ENCODE measurements at regions not wholly inside any gene's neighbourhood (a gene's known extent, or its start where the extent isn't known, plus 50 kb on each side); places are given as distances from the start of the nearest gene placed in this dataset.

DNA sequence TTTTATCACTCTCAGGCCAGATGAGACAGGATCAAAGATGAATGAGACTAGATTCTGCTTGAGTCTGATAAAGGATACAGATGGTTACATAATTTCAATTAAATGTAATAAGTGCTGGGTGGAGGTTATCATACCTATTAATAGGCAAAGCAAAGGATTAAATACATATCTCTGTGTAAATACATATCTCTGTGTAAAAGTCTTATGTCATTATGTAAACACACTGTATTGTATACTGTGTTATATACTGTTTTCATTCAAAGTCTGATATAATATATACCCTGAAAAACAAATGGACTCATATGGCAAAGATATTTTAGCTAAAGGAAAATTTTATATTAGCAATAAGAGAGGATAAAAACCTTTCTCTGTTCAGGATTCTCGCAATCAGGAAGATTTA is 605.8 kb upstream of the PTGER4 start:
- TF ChIP-seq, protein P1, sequence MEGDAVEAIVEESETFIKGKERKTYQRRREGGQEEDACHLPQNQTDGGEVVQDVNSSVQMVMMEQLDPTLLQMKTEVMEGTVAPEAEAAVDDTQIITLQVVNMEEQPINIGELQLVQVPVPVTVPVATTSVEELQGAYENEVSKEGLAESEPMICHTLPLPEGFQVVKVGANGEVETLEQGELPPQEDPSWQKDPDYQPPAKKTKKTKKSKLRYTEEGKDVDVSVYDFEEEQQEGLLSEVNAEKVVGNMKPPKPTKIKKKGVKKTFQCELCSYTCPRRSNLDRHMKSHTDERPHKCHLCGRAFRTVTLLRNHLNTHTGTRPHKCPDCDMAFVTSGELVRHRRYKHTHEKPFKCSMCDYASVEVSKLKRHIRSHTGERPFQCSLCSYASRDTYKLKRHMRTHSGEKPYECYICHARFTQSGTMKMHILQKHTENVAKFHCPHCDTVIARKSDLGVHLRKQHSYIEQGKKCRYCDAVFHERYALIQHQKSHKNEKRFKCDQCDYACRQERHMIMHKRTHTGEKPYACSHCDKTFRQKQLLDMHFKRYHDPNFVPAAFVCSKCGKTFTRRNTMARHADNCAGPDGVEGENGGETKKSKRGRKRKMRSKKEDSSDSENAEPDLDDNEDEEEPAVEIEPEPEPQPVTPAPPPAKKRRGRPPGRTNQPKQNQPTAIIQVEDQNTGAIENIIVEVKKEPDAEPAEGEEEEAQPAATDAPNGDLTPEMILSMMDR (IDR thresholded peaks at IDR 0.05; ENCODE audit: low read depth, low read length), result no peak
- no peak for TF ChIP-seq EZH2phosphoT487 (IDR thresholded peaks at IDR 0.05; ENCODE audit: low read depth)

Measured in OCI-LY3 (cell line).